Chondrocyte (in vitro differentiated cells): ENCODE measurements at regions not wholly inside any gene's neighbourhood (a gene's known extent, or its start where the extent isn't known, plus 50 kb on each side); places are given as distances from the start of the nearest gene placed in this dataset.

Experiments
- DNase-seq: peaks from one replicate; pipeline ENCODE4 v3.0.0; 2021; ENCODE audit warnings: mixed read lengths, low spot score
- H3K27ac Mint-ChIP-seq: one replicate; pipeline ENCODE4 v1.8.0; 2021; ENCODE audit warnings: mild to moderate bottlenecking, moderate library complexity, mixed read lengths; ENCODE audit not compliant: unreplicated experiment
- H3K27me3 Mint-ChIP-seq: 2 replicates; pipeline ENCODE4 v1.8.0; 2021; ENCODE audit warnings: low read depth, mixed read lengths
- H3K36me3 Mint-ChIP-seq: 2 replicates; pipeline ENCODE4 v1.8.0; 2021; ENCODE audit warnings: low read depth, mixed read lengths
- H3K4me1 Mint-ChIP-seq: 2 replicates; pipeline ENCODE4 v1.8.0; 2021; ENCODE audit warnings: low read depth, mild to moderate bottlenecking, mixed read lengths
- H3K4me3 Mint-ChIP-seq: one replicate; pipeline ENCODE4 v1.8.0; 2021; ENCODE audit warnings: mild to moderate bottlenecking, moderate library complexity, mixed read lengths; ENCODE audit not compliant: unreplicated experiment
- H3K9me3 Mint-ChIP-seq: 2 replicates; pipeline ENCODE4 v1.8.0; 2021; ENCODE audit warnings: low read depth, mixed read lengths
- TF ChIP-seq, protein P1 (sequence below): fragments of 200-600 bp; sonication (generic); IDR thresholded peaks from 2 replicates; pipeline ENCODE4 v1.5.0; 2021; ENCODE audit warnings: antibody characterized with exemption, mild to moderate bottlenecking, moderate library complexity

DNA sequence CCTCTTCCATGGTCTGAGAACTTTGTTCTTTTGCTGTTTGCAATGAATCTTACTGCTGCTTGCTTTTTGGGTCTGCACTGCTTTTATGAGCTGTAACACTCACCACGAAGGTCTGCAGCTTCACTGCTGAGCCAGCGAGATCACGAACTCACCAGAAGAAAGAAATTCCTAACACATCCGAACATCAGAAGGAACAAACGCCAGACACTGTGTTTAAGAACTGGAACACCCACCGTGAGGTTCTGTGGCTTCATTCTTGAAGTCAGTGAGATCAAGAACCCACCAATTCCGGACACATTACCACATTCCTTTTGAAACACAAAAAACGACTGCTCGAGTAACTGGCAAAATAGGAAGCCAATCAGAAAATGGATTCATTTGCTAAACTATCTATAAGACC lies 471.8 kb downstream of the TFAP2A start:
- no peak for DNase-seq
- H3K36me3 Mint-ChIP-seq = no peaks in the 10 kb centered on the region
- no peaks in the 10 kb centered on the region for H3K9me3 Mint-ChIP-seq
- TF ChIP-seq, protein P1, sequence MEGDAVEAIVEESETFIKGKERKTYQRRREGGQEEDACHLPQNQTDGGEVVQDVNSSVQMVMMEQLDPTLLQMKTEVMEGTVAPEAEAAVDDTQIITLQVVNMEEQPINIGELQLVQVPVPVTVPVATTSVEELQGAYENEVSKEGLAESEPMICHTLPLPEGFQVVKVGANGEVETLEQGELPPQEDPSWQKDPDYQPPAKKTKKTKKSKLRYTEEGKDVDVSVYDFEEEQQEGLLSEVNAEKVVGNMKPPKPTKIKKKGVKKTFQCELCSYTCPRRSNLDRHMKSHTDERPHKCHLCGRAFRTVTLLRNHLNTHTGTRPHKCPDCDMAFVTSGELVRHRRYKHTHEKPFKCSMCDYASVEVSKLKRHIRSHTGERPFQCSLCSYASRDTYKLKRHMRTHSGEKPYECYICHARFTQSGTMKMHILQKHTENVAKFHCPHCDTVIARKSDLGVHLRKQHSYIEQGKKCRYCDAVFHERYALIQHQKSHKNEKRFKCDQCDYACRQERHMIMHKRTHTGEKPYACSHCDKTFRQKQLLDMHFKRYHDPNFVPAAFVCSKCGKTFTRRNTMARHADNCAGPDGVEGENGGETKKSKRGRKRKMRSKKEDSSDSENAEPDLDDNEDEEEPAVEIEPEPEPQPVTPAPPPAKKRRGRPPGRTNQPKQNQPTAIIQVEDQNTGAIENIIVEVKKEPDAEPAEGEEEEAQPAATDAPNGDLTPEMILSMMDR = no peak
- peaks cover 6% of the 10 kb centered on the region for H3K4me1 Mint-ChIP-seq
- no peak overlapping the region for H3K4me3 Mint-ChIP-seq
- H3K27ac Mint-ChIP-seq = no peak overlapping the region
- H3K27me3 Mint-ChIP-seq = no peaks in the 10 kb centered on the region

GRCh38 chr6:9942131-9942530 lies 472.7 kb downstream of the TFAP2A start:
- H3K4me1 Mint-ChIP-seq = peaks cover 6% of the 10 kb centered on the region
- no peak overlapping the region for H3K4me3 Mint-ChIP-seq
- DNase-seq = no peak
- TF ChIP-seq, protein P1 = no peak
- H3K27ac Mint-ChIP-seq = no peak overlapping the region
- no peaks in the 10 kb centered on the region for H3K9me3 Mint-ChIP-seq
- H3K36me3 Mint-ChIP-seq = no peaks in the 10 kb centered on the region
- H3K27me3 Mint-ChIP-seq = no peaks in the 10 kb centered on the region

- Mint-ChIP-seq H3K36me3 (no peaks in the 10 kb centered on the region), H3K4me3 (no peak overlapping the region), H3K27ac (no peak overlapping the region), H3K9me3 (no peaks in the 10 kb centered on the region), H3K4me1 (peaks cover 6% of the 10 kb centered on the region), H3K27me3 (no peaks in the 10 kb centered on the region)
- DNase-seq = no peak
- TF ChIP-seq, protein P1 = no peak
Observed at GRCh38 chr6:9938801-9939200, 476.1 kb downstream of the TFAP2A start.

DNA sequence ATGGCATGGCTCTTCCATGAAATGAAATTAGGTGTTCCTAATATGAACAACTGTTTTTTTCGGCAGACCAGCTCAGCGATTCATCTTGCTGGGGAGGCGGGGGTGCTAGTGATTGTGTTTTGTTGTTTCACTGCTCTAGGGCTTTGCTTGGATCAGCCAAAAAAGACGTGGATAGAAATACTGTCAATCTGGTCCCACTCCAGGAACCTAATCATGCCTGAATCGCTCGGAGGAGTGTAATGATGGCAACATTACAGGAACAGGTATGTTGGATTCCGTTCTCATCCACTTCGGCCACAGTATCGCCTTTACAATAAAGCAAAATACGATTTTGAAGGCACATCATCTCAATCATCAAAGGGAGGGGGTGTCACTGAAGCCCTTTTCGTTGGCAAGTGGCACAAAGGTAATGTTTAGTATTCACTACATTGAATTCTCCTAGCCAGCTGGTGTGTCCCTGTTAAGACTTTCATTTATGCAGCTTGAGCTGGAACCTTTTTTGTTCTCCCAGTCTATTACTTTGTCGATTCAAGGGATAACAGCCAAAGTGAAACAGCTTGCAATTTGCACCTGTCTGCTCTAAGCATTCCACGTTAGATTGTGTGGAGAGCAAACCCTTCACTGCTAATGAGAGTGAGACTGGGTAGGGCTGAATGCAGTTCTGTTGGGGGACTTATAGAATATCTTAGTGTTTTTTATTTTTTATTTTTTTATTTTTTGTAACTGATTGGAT lies 477.7 kb downstream of the TFAP2A start:
- H3K27me3 Mint-ChIP-seq = no peaks in the 10 kb centered on the region
- H3K27ac Mint-ChIP-seq = no peak overlapping the region
- TF ChIP-seq, protein P1 = no peak
- no peaks in the 10 kb centered on the region for H3K36me3 Mint-ChIP-seq
- DNase-seq = no peak
- H3K9me3 Mint-ChIP-seq = no peaks in the 10 kb centered on the region
- H3K4me3 Mint-ChIP-seq = no peak overlapping the region
- H3K4me1 Mint-ChIP-seq = peaks cover 6% of the 10 kb centered on the region

GRCh38 chr6:9936551-9936950 lies 478.3 kb downstream of the TFAP2A start:
- Mint-ChIP-seq H3K4me3 (no peak overlapping the region), H3K36me3 (no peaks in the 10 kb centered on the region)

More at GRCh38 chr6:9936551-9936950, 478.3 kb downstream of the TFAP2A start:
- TF ChIP-seq, protein P1 = no peak
- Mint-ChIP-seq H3K27me3 (no peaks in the 10 kb centered on the region), H3K4me1 (peaks cover 6% of the 10 kb centered on the region), H3K9me3 (no peaks in the 10 kb centered on the region), H3K27ac (no peak overlapping the region)
- DNase-seq = no peak
